Endothelial cell of umbilical vein (primary cell): ENCODE measurements at regions not wholly inside any gene's neighbourhood (a gene's known extent, or its start where the extent isn't known, plus 50 kb on each side); places are given as distances from the start of the nearest gene placed in this dataset.

ENCODE experiments used
- BruUV-seq: library from RNA; stranded (reverse); fragments of 400-500 nt; replicated peaks from 2 replicates; lab custom pipeline; 2021; lab: Mats Ljungman, UMichigan
- CTCF ChIA-PET: fragments of 300-600, 350-600 bp; sonication (Branson Sonifier 250); formaldehyde crosslinking; loops from one replicate; lab custom pipeline; 2021; ENCODE audit warnings: antibody characterized with exemption, inconsistent platforms; lab: Charles Lee
- POLR2A ChIA-PET: fragments of 300-600, 350-600 bp; sonication (Branson Sonifier 250); formaldehyde crosslinking; loops from one replicate; lab custom pipeline; 2021; ENCODE audit warnings: antibody characterized with exemption, inconsistent platforms; lab: Charles Lee
- DNase-seq: peaks from one replicate; pipeline ENCODE4 v3.0.0-alpha.2; 2011; ENCODE audit warnings: low read depth, low spot score
- FAIRE-seq: peaks from 2 replicates; lab custom pipeline; 2011; peaks lifted over from hg19 to GRCh38; lab: Jason Lieb, UNC
- H2AFZ ChIP-seq: 2 replicates; pipeline ENCODE4 v1.6.0; 2012; ENCODE audit warnings: low read depth, low read length, control low read depth, inconsistent platforms
- H3K27ac ChIP-seq: 2 replicates; pipeline ENCODE4 v1.5.1; 2011; ENCODE audit warnings: low read depth, mild to moderate bottlenecking, control low read depth, low read length, moderate library complexity; ENCODE audit not compliant: insufficient read depth
- H3K27me3 ChIP-seq, 2 experiments: 2 replicates each; pipeline versions ENCODE4 v1.6.0 to v1.6.1; 2011; ENCODE audit warnings: low read length in 2 of 2, mixed read lengths in 1 of 2; ENCODE audit not compliant: control insufficient read depth in 2 of 2, insufficient read depth in 2 of 2
- H3K36me3 ChIP-seq, 2 experiments: 2 replicates in 1 of 2; 3 replicates in 1 of 2; pipeline ENCODE4 v1.5.1; 2011; ENCODE audit warnings: low read length in 2 of 2, mild to moderate bottlenecking in 1 of 2, moderate library complexity in 1 of 2; ENCODE audit not compliant: control insufficient read depth in 2 of 2, insufficient read depth in 2 of 2; ENCODE audit errors: extremely low read depth in 1 of 2
- H3K4me1 ChIP-seq: 3 replicates; pipeline ENCODE4 v1.5.1; 2011; ENCODE audit warnings: mild to moderate bottlenecking, low read length; ENCODE audit not compliant: control insufficient read depth, insufficient read depth; ENCODE audit errors: extremely low read depth
- H3K4me2 ChIP-seq: 2 replicates; pipeline ENCODE4 v1.6.1; 2011; ENCODE audit warnings: low read length, control low read depth, mixed read lengths; ENCODE audit not compliant: insufficient read depth
- H3K4me3 ChIP-seq, 3 experiments: fragments of 200-600 bp in 1 of 3; sonication (generic), shearing (Covaris generic) in 1 of 3; replicated peaks in 1 of 3; 2 replicates each; pipeline ENCODE4 v1.5.1; 2011 to 2016; ENCODE audit warnings: control low read depth in 3 of 3, low read length in 3 of 3, mild to moderate bottlenecking in 2 of 3, inconsistent platforms in 1 of 3, low read depth in 1 of 3, moderate library complexity in 1 of 3; ENCODE audit not compliant: insufficient read depth in 1 of 3
- H3K79me2 ChIP-seq: 2 replicates; pipeline ENCODE4 v1.6.0; 2012; ENCODE audit warnings: low read length, inconsistent platforms; ENCODE audit not compliant: control insufficient read depth, insufficient read depth
- H3K9ac ChIP-seq: replicated peaks from 2 replicates; pipeline ENCODE3; 2011; ENCODE audit warnings: low read length, control low read depth; ENCODE audit not compliant: insufficient read depth; ENCODE audit errors: extremely low read depth
- H3K9me1 ChIP-seq: replicated peaks from 3 replicates; pipeline ENCODE4 v1.6.0; 2011; ENCODE audit warnings: mild to moderate bottlenecking, low read length; ENCODE audit not compliant: control insufficient read depth, insufficient read depth; ENCODE audit errors: extremely low read depth
- H3K9me3 ChIP-seq: replicated peaks from 2 replicates; pipeline ENCODE4 v1.5.1; 2012; ENCODE audit warnings: low read length, inconsistent platforms; ENCODE audit not compliant: control insufficient read depth, insufficient read depth
- H4K20me1 ChIP-seq: replicated peaks from 2 replicates; pipeline ENCODE3; 2011; ENCODE audit warnings: mild to moderate bottlenecking, low read length; ENCODE audit not compliant: control insufficient read depth, insufficient read depth; ENCODE audit errors: extremely low read depth
- EZH2 ChIP-seq: IDR thresholded peaks from 2 replicates; pipeline ENCODE4 v1.6.1; 2012; ENCODE audit warnings: borderline replicate concordance, low read depth, mild to moderate bottlenecking, moderate library complexity, low read length, inconsistent platforms; ENCODE audit not compliant: severe bottlenecking
- FOS ChIP-seq: IDR thresholded peaks from 2 replicates; pipeline ENCODE4 v1.6.1; 2011; ENCODE audit warnings: mild to moderate bottlenecking, low read length, moderate library complexity, borderline replicate concordance; ENCODE audit not compliant: insufficient read depth
- GATA2 ChIP-seq: IDR thresholded peaks from 2 replicates; pipeline ENCODE4 v1.7.0; 2011; ENCODE audit warnings: low read depth, mild to moderate bottlenecking, moderate library complexity, mixed read lengths, low read length; ENCODE audit not compliant: insufficient read length, insufficient read depth
- JUN ChIP-seq: IDR thresholded peaks from 2 replicates; pipeline ENCODE4 v1.6.1; 2011; ENCODE audit warnings: borderline replicate concordance, low read depth; ENCODE audit not compliant: insufficient read length, insufficient read depth
- MAX ChIP-seq: IDR thresholded peaks from 2 replicates; pipeline ENCODE4 v1.6.1; 2011; ENCODE audit not compliant: insufficient read depth, insufficient read length
- MYC ChIP-seq: IDR thresholded peaks from one replicate; pipeline ENCODE4 v1.6.1; 2011; ENCODE audit warnings: mild to moderate bottlenecking, low read depth, low read length
- POLR2A ChIP-seq: IDR thresholded peaks from 2 replicates; pipeline ENCODE4 v1.6.1; 2012; ENCODE audit warnings: low read depth, mild to moderate bottlenecking, control low read depth, low read length
- POLR2AphosphoS5 ChIP-seq: IDR thresholded peaks from 2 replicates; pipeline ENCODE4 v1.6.1; 2012; ENCODE audit warnings: low read depth, mild to moderate bottlenecking, control low read depth, low read length, moderate library complexity; ENCODE audit not compliant: insufficient read depth
- dilution Hi-C: fragments of 300-500 bp; cut with MboI; formaldehyde crosslinking; loops from one replicate; pipeline ENCODE4 v1.15.0; 2019; ENCODE audit warnings: low sequenced_read_pairs; ENCODE audit not compliant: extremely low pct_ligation_motif_present
- intact Hi-C: fragments of 100-400 bp; cut with micrococcal nuclease; formaldehyde crosslinking; loops from one replicate; pipeline ENCODE4 v1.10.0; 2022
- TF ChIP-seq, protein P1 (sequence below), 2 donors: IDR thresholded peaks; 1 replicate in 1 of 2; 2 replicates in 1 of 2; pipeline ENCODE4 v1.5.1; 2011; ENCODE audit warnings: low read length in 2 of 2, mild to moderate bottlenecking in 2 of 2, moderate library complexity in 2 of 2, control low read depth in 1 of 2, inconsistent platforms in 1 of 2, low read depth in 1 of 2; ENCODE audit not compliant: insufficient read depth in 1 of 2; ENCODE audit errors: extremely low read depth in 1 of 2

GRCh38 chr2:22276696-22277095 is 1108.3 kb upstream of the KLHL29 start:
- no peaks in the 10 kb centered on the region for H3K36me3 ChIP-seq
- FAIRE-seq = no peak

More at GRCh38 chr2:22276696-22277095, 1108.3 kb upstream of the KLHL29 start:
- no peak for DNase-seq
- Histone ChIP-seq H3K27me3 (no peaks in the 10 kb centered on the region), H3K4me2 (no peak overlapping the region), H3K9me1 (no peaks in the 10 kb centered on the region), H3K9ac (no peak overlapping the region), H2AFZ (no peak overlapping the region), H3K9me3 (peaks cover 1% of the 10 kb centered on the region), H3K4me1 (no peaks in the 10 kb centered on the region), H4K20me1 (no peaks in the 10 kb centered on the region), H3K79me2 (no peaks in the 10 kb centered on the region), H3K27ac (no peak overlapping the region), H3K4me3 (no peak overlapping the region)
- BruUV-seq = no TSS peak
- dilution Hi-C loops (no loop called here), intact Hi-C loops (no loop called here)
- CTCF ChIA-PET = no interaction called here
- no peak for TF ChIP-seq JUN
- TF ChIP-seq POLR2A = no peak
- TF ChIP-seq, protein P1, sequence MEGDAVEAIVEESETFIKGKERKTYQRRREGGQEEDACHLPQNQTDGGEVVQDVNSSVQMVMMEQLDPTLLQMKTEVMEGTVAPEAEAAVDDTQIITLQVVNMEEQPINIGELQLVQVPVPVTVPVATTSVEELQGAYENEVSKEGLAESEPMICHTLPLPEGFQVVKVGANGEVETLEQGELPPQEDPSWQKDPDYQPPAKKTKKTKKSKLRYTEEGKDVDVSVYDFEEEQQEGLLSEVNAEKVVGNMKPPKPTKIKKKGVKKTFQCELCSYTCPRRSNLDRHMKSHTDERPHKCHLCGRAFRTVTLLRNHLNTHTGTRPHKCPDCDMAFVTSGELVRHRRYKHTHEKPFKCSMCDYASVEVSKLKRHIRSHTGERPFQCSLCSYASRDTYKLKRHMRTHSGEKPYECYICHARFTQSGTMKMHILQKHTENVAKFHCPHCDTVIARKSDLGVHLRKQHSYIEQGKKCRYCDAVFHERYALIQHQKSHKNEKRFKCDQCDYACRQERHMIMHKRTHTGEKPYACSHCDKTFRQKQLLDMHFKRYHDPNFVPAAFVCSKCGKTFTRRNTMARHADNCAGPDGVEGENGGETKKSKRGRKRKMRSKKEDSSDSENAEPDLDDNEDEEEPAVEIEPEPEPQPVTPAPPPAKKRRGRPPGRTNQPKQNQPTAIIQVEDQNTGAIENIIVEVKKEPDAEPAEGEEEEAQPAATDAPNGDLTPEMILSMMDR (IDR thresholded peaks at IDR 0.05; ENCODE audit: extremely low read depth in 1 of 2, insufficient read depth in 1 of 2, low read depth in 1 of 2, low read length in 2 of 2) = no peak
- TF ChIP-seq EZH2 = no peak
- TF ChIP-seq POLR2AphosphoS5 = no peak
- TF ChIP-seq MYC = no peak
- TF ChIP-seq FOS = no peak
- no peak for TF ChIP-seq MAX
- no peak for TF ChIP-seq GATA2
- POLR2A ChIA-PET = no interaction called here
